HepG2 (cell line): ENCODE measurements at regions not wholly inside any gene's neighbourhood (a gene's known extent, or its start where the extent isn't known, plus 50 kb on each side); places are given as distances from the start of the nearest gene placed in this dataset.

Experiments used
- ATAC-seq: fragments of 200-7000 bp; cut with Tn5 transposase; 3 replicates; pipeline ENCODE4 v1.9.1; 2020; ENCODE audit warnings: mild to moderate bottlenecking, moderate library complexity
- BruUV-seq: library from RNA; stranded (reverse); fragments of 400-500 nt; replicated peaks from 2 replicates; lab custom pipeline; 2021; lab: Mats Ljungman, UMichigan
- CTCF ChIA-PET: fragments of 300-600 bp; formaldehyde crosslinking; extraction: SDS; loops from one replicate; lab custom pipeline; 2021; ENCODE audit warnings: low total read pairs, inconsistent platforms, low intra/inter-chr PET ratio; lab: Yijun Ruan, JAX
- POLR2A ChIA-PET: fragments of 350-600 bp; sonication (Branson Sonifier 250); formaldehyde crosslinking; loops from one replicate; lab custom pipeline; 2020; ENCODE audit warnings: antibody characterized with exemption, inconsistent platforms; lab: Yijun Ruan, JAX
- DNase-seq: peaks from one replicate; pipeline ENCODE4 v3.0.0-alpha.2; 2015; ENCODE audit warnings: low spot score
- FAIRE-seq: peaks from 3 replicates; lab custom pipeline; 2011; peaks lifted over from hg19 to GRCh38; lab: Jason Lieb, UNC
- H2AFZ ChIP-seq: one replicate; pipeline ENCODE4 v1.6.1; 2011; ENCODE audit warnings: low read length, inconsistent platforms
- H3K27ac ChIP-seq: fragments of 300-600 bp; 3 replicates; pipeline ENCODE4 v1.8.0; 2011; ENCODE audit warnings: mixed run types, mild to moderate bottlenecking, mixed read lengths, low read length, inconsistent platforms; ENCODE audit not compliant: insufficient read depth; ENCODE audit errors: extremely low read length
- H3K27me3 ChIP-seq, 2 experiments: fragments of 200-600 bp in 1 of 2; 2 replicates in 1 of 2; 3 replicates in 1 of 2; pipeline versions ENCODE4 v1.6.0 to v1.8.0; 2011; ENCODE audit warnings: low read length in 2 of 2, mild to moderate bottlenecking in 2 of 2, moderate library complexity in 2 of 2, inconsistent platforms in 1 of 2; ENCODE audit not compliant: insufficient read depth in 2 of 2, control insufficient read depth in 1 of 2
- H3K36me3 ChIP-seq, 2 experiments: fragments of 200-600 bp in 1 of 2; replicated peaks in 1 of 2; 2 replicates in 1 of 2; 3 replicates in 1 of 2; pipeline versions ENCODE4 v1.5.1 to v1.8.0; 2011; ENCODE audit warnings: low read length in 2 of 2, inconsistent platforms in 1 of 2; ENCODE audit not compliant: insufficient read depth in 2 of 2, control insufficient read depth in 1 of 2
- H3K4me1 ChIP-seq: 2 replicates; pipeline ENCODE4 v1.5.1; 2012; ENCODE audit warnings: low read length, inconsistent platforms; ENCODE audit not compliant: insufficient read depth
- H3K4me2 ChIP-seq: 2 replicates; pipeline ENCODE4 v1.6.0; 2011; ENCODE audit warnings: low read depth, low read length, inconsistent platforms
- H3K4me3 ChIP-seq, 3 experiments: fragments of 200-600 bp in 1 of 3; sonication (generic), shearing (Covaris generic) in 1 of 3; replicated peaks in 1 of 3; 2 replicates each; pipeline ENCODE4 v1.5.1; 2011 to 2016; ENCODE audit warnings: low read length in 3 of 3, inconsistent platforms in 2 of 3, low read depth in 2 of 3, mild to moderate bottlenecking in 2 of 3, control low read depth in 1 of 3, mixed read lengths in 1 of 3; ENCODE audit not compliant: insufficient read depth in 1 of 3
- H3K79me2 ChIP-seq: one replicate; pipeline ENCODE4 v1.6.1; 2011; ENCODE audit warnings: low read length, inconsistent platforms; ENCODE audit not compliant: insufficient read depth
- H3K9ac ChIP-seq: 2 replicates; pipeline ENCODE4 v1.6.0; 2011; ENCODE audit warnings: mild to moderate bottlenecking, low read depth, low read length, inconsistent platforms; ENCODE audit not compliant: insufficient read depth
- H3K9me3 ChIP-seq: 2 replicates; pipeline ENCODE4 v1.5.1; 2012; ENCODE audit warnings: mild to moderate bottlenecking, low read length
- H4K20me1 ChIP-seq: 2 replicates; pipeline ENCODE4 v1.6.0; 2011; ENCODE audit warnings: inconsistent platforms, mild to moderate bottlenecking, low read length, moderate library complexity; ENCODE audit not compliant: insufficient read depth
- CHD2 ChIP-seq: IDR thresholded peaks from 2 replicates; pipeline ENCODE4 v1.6.1; 2011; ENCODE audit warnings: low read depth, low read length, improper control_type of control experiment
- HHEX ChIP-seq: IDR thresholded peaks from 2 replicates; pipeline ENCODE4 v1.6.1; 2016; ENCODE audit warnings: control low read depth
- HNRNPLL ChIP-seq: fragments of 200-400 bp; formaldehyde crosslinking; IDR thresholded peaks from 2 replicates; pipeline ENCODE4 v1.6.1; 2017; ENCODE audit warnings: mild to moderate bottlenecking, low read depth, low read length; ENCODE audit not compliant: poor library complexity, severe bottlenecking
- KDM6A ChIP-seq: IDR thresholded peaks from 2 replicates; pipeline ENCODE4 v1.6.1; 2016; ENCODE audit warnings: low read depth
- LCORL ChIP-seq, 2 experiments: fragments of 450-650 bp in 1 of 2; sonication (generic) in 1 of 2; formaldehyde crosslinking in 1 of 2; IDR thresholded peaks; 2 replicates each; pipeline versions ENCODE4 v1.5.0 to v1.6.1; 2017 to 2020; ENCODE audit warnings: antibody characterized with exemption in 1 of 2, missing genetic modification reagents in 1 of 2
- NFE2L1 ChIP-seq: sonication (generic); formaldehyde crosslinking; IDR thresholded peaks from 2 replicates; pipeline ENCODE4 v1.4.0; 2020; ENCODE audit warnings: missing genetic modification reagents, mild to moderate bottlenecking, borderline replicate concordance
- NFRKB ChIP-seq: fragments of 450-650 bp; IDR thresholded peaks from 2 replicates; pipeline ENCODE4 v1.6.1; 2017
- SAFB2 ChIP-seq: sonication (generic); formaldehyde crosslinking; IDR thresholded peaks from 2 replicates; pipeline ENCODE4 v1.5.1; 2020; ENCODE audit warnings: missing genetic modification reagents, low read depth, mild to moderate bottlenecking, borderline replicate concordance
- ZBTB1 ChIP-seq: sonication (generic); formaldehyde crosslinking; IDR thresholded peaks from 2 replicates; pipeline ENCODE4 v1.4.0; 2020; ENCODE audit warnings: missing genetic modification reagents, borderline replicate concordance
- ZNF431 ChIP-seq: sonication (generic); formaldehyde crosslinking; IDR thresholded peaks from 2 replicates; pipeline ENCODE4 v1.9.0; 2022; ENCODE audit warnings: missing genetic modification reagents, low read depth, mild to moderate bottlenecking, borderline replicate concordance
- ZNF549 ChIP-seq: sonication (generic); formaldehyde crosslinking; IDR thresholded peaks from 2 replicates; pipeline ENCODE4 v1.5.0; 2020; ENCODE audit warnings: missing genetic modification reagents
- WGBS: methylation state at CpG from one replicate; pipeline ENCODE4 v1.1.6; 2017; ENCODE audit warnings: low lambda C conversion rate; 5-methylcytosine and 5-hydroxymethylcytosine counted together
- in situ Hi-C: cut with HindIII; loops from 2 replicates; pipeline ENCODE4 v1.10.0; 2017; ENCODE audit warnings: low pct_unique_long_range_greater_than_20kb; ENCODE audit not compliant: extremely low pct_ligation_motif_present
- intact Hi-C: fragments of 100-400 bp; cut with micrococcal nuclease; formaldehyde crosslinking; loops from one replicate; pipeline ENCODE4 v1.10.0; 2022; ENCODE audit not compliant: unreplicated experiment
- TF ChIP-seq, protein P1 (sequence below): sonication (generic); formaldehyde crosslinking; IDR thresholded peaks from 2 replicates; pipeline ENCODE4 v1.4.0; 2020; ENCODE audit warnings: missing genetic modification reagents

DNA sequence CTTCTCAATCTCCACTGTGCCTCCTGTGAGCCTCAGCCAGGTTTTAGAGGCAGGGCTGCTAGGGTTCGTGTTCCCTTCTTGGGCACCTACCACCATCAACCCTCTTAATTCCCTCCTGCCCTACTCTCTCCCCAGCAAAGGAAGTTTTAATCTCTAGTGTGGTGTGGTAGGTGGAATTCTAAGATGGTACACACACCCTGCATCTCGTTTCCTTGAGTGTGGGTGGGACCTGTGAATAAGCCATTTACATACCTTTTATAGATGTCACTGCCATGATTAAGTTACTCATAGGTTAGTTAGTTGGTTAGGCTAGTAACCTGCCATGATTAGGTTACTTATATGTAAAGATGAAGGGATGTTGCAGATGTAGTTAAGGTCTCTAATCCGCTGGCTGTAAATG is 114.8 kb upstream of the VRK1 start:
- no peak for ATAC-seq
- TF ChIP-seq, protein P1, sequence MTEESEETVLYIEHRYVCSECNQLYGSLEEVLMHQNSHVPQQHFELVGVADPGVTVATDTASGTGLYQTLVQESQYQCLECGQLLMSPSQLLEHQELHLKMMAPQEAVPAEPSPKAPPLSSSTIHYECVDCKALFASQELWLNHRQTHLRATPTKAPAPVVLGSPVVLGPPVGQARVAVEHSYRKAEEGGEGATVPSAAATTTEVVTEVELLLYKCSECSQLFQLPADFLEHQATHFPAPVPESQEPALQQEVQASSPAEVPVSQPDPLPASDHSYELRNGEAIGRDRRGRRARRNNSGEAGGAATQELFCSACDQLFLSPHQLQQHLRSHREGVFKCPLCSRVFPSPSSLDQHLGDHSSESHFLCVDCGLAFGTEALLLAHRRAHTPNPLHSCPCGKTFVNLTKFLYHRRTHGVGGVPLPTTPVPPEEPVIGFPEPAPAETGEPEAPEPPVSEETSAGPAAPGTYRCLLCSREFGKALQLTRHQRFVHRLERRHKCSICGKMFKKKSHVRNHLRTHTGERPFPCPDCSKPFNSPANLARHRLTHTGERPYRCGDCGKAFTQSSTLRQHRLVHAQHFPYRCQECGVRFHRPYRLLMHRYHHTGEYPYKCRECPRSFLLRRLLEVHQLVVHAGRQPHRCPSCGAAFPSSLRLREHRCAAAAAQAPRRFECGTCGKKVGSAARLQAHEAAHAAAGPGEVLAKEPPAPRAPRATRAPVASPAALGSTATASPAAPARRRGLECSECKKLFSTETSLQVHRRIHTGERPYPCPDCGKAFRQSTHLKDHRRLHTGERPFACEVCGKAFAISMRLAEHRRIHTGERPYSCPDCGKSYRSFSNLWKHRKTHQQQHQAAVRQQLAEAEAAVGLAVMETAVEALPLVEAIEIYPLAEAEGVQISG (CRISPR knock-in tag), result no peak
- TF ChIP-seq NFRKB (no peak), ZNF431 (CRISPR knock-in tag) (no peak), CHD2 (no peak), HHEX (CRISPR knock-in tag) (no peak), HNRNPLL (no peak), KDM6A (no peak), SAFB2 (CRISPR knock-in tag) (no peak), NFE2L1 (CRISPR knock-in tag) (no peak), LCORL (IDR thresholded peaks at IDR 0.05) (no peak), LCORL (CRISPR knock-in tag; IDR thresholded peaks at IDR 0.05) (no peak), ZNF549 (CRISPR knock-in tag) (no peak), ZBTB1 (CRISPR knock-in tag) (no peak)
- TF ChIP-seq, all 625 proteins: peak for 0
- Histone ChIP-seq H3K4me1 (no peaks in the 10 kb centered on the region), H4K20me1 (no peaks in the 10 kb centered on the region), H3K36me3 (no peaks in the 10 kb centered on the region), H3K4me2 (no peak overlapping the region), H3K79me2 (no peaks in the 10 kb centered on the region), H3K4me3 (no peak overlapping the region), H3K9me3 (no peaks in the 10 kb centered on the region), H3K27ac (no peak overlapping the region), H3K27me3 (peaks cover 0 to 4% of the 10 kb centered on the region in 2 experiments; a peak in 1 of 5 replicates), H3K9ac (no peak overlapping the region), H2AFZ (no peak overlapping the region)
- ChIA-PET POLR2A (no interaction called here), CTCF (no interaction called here)
- BruUV-seq, result no TSS peak
- in situ Hi-C loops, result no loop called here
- no peak for DNase-seq
- no peak for FAIRE-seq
- 4% methylated on average over 3 of the region's 3 CpGs for WGBS
- intact Hi-C loops, result no loop called here
